ENCODE measurements at regions not wholly inside any gene's neighbourhood (a gene's known extent, or its start where the extent isn't known, plus 50 kb on each side); places are given as distances from the start of the nearest gene placed in this dataset.

DNA sequence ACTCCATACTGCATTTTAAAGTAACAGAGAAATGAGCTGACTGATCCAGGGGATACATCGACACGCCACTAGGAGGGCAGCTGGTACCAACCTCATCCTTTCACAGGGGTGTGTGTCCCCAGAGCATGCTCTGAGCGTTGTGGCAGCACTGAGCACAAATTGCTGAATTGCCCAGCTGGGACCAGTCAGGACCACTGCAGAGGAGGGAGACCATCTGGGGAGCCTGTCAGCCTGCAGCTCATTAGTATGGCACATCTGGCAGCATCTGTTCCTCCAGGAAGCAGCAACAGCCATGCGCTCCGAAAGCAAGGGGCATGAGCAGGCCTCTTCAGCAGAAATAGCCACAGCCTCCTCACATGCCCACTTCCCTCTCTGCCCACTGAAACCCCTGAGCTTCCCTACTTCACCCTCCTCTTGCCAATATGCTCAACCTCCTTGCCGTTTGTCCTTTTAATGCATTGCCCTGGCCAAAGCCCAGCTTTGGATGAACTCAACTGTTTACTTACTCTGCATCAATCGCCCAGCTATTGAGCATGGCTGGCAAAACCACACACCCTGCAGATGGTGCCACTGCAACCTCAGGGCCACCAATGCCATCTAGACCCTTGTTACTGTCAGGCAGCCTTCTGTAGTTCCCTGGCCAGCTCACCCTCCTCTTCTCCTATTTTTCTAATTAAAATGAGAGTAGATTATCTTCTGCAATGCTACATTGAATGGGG is 77.6 kb upstream of the NEDD9 start:
- TF ChIP-seq, protein P1, sequence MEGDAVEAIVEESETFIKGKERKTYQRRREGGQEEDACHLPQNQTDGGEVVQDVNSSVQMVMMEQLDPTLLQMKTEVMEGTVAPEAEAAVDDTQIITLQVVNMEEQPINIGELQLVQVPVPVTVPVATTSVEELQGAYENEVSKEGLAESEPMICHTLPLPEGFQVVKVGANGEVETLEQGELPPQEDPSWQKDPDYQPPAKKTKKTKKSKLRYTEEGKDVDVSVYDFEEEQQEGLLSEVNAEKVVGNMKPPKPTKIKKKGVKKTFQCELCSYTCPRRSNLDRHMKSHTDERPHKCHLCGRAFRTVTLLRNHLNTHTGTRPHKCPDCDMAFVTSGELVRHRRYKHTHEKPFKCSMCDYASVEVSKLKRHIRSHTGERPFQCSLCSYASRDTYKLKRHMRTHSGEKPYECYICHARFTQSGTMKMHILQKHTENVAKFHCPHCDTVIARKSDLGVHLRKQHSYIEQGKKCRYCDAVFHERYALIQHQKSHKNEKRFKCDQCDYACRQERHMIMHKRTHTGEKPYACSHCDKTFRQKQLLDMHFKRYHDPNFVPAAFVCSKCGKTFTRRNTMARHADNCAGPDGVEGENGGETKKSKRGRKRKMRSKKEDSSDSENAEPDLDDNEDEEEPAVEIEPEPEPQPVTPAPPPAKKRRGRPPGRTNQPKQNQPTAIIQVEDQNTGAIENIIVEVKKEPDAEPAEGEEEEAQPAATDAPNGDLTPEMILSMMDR (IDR thresholded peaks at IDR 0.05; ENCODE audit: low read length) = no peak
- TF ChIP-seq EZH2 (optimal IDR thresholded peaks at IDR 0.05; ENCODE audit: low read depth, low read length) = no peak
